ENCODE measurements at regions not wholly inside any gene's neighbourhood (a gene's known extent, or its start where the extent isn't known, plus 50 kb on each side); places are given as distances from the start of the nearest gene placed in this dataset.

DNA sequence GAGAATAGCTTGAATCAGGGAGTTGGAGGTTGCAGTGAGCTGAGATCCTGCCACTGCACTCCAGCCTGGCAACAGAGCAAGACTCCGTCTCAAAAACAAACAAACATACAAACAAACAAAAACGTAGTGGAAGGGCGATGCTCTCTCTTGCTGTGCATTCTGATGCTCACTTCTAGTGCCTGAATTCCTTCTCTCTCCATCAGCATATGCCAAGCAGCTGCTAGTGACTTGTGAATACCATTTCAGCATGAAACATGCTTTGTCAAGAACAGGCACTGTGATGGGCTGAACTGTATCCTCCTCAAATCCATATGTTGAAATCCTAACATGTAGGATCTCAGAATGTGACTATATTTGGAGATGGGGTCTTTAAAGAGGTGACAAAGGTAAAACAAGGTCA lies 537.1 kb upstream of the AMELY start:
- TF ChIP-seq, protein P1, sequence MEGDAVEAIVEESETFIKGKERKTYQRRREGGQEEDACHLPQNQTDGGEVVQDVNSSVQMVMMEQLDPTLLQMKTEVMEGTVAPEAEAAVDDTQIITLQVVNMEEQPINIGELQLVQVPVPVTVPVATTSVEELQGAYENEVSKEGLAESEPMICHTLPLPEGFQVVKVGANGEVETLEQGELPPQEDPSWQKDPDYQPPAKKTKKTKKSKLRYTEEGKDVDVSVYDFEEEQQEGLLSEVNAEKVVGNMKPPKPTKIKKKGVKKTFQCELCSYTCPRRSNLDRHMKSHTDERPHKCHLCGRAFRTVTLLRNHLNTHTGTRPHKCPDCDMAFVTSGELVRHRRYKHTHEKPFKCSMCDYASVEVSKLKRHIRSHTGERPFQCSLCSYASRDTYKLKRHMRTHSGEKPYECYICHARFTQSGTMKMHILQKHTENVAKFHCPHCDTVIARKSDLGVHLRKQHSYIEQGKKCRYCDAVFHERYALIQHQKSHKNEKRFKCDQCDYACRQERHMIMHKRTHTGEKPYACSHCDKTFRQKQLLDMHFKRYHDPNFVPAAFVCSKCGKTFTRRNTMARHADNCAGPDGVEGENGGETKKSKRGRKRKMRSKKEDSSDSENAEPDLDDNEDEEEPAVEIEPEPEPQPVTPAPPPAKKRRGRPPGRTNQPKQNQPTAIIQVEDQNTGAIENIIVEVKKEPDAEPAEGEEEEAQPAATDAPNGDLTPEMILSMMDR (IDR thresholded peaks at IDR 0.05; ENCODE audit: low read depth, low read length) = no peak
- DNase-seq (ENCODE audit: low read depth in 2 of 2) = no peak
- H3K4me3 ChIP-seq (replicated peaks in 1 of 2; ENCODE audit: low read depth in 2 of 2, low read length in 2 of 2) = no peak overlapping the region

DNA sequence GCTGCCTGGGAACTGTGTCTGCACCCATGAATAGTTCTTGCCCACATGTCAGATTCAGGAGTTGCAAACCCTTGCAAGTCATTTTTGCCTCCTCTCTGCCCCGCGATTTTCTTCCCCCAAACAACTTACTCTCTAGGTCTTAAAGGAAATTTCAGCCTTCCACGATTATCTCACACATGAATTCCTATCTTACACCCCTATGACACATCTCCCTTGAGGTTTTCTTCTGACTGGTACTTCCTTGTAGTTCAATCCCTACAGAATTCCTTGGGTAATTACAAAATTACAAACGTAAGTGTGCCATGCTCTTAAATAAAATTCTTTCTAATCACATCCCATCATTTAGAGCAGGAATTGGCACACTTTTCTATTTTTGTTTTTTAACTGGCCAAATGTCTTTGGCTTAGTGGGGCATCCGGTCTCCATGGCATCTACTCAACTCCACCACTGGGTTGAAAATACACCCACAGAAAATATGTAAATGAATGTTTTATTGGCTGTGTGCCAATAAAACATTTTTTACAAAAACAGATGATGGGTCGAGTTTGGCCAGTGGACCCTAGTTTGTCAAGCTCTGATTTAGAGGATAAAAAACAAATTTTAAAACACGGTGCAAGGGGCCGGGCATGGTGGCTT lies 536.4 kb upstream of the AMELY start:
- H3K4me3 ChIP-seq (replicated peaks in 1 of 2; ENCODE audit: low read depth in 2 of 2, low read length in 2 of 2) = no peak overlapping the region
- TF ChIP-seq, protein P1 (IDR thresholded peaks at IDR 0.05; ENCODE audit: low read depth, low read length) = no peak
- DNase-seq (ENCODE audit: low read depth in 2 of 2) = peak; percentile 84 to 89

DNA sequence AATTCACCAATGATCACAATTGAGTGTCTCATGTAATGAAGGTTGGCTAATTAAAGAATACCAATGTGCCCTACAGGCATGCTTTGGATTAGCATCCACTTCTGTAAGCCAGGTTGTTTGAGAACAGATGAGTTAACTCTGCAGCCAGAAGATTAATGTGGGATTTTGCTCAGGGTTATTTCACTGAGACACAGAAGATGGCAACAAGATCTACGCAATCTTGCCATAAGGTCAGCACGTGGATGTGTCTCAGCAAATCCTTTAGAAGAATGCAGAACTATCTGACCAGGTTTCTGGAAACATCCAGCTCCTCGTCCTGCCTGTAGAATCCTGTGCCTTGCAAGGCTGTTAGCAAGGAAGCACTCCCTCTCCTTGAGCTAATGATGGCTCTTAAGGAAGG lies 532.6 kb upstream of the AMELY start:
- TF ChIP-seq, protein P1 (IDR thresholded peaks at IDR 0.05; ENCODE audit: low read depth, low read length) = no peak
- H3K4me3 ChIP-seq (replicated peaks in 1 of 2; ENCODE audit: low read depth in 2 of 2, low read length in 2 of 2) = no peak overlapping the region
- no peak for DNase-seq (ENCODE audit: low read depth in 2 of 2)

DNA sequence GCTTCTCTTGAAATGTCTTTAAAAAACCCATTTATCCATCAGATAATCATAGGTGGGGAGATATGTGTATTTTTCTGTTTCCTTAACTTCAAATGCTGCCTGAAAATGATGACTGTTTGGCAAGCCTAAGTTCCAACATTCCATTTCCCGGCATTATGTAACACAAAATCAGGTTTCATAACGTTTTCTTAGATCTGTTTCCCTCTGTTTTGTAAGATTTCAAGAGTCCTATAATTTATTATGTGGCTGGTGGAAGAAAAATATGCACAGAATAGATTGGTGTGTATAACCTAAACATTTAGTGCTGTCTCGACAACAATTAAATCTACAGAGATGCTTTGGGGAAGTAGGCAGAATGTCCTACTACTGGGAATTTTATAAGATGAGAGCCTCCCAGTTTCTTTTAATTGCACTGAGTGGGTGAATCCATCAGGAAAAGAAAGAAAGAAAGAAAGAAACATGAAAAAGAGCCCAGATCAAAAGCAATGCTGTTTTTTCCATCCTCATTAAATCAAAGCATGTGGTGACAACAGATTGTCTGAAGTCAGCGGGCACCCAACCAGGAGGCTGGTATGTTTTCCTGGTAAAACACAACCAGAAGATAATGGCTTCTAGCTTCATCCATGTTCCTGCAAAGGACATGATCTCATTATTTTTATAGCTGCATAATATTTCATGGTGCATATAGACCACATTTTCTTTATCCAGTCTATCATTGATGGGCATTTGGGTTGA lies 529.4 kb upstream of the AMELY start:
- DNase-seq (ENCODE audit: low read depth in 2 of 2) = peak in 1 of 2 donors; percentile 36
- no peak overlapping the region for H3K4me3 ChIP-seq (replicated peaks in 1 of 2; ENCODE audit: low read depth in 2 of 2, low read length in 2 of 2)
- TF ChIP-seq, protein P1 (IDR thresholded peaks at IDR 0.05; ENCODE audit: low read depth, low read length) = no peak

DNA sequence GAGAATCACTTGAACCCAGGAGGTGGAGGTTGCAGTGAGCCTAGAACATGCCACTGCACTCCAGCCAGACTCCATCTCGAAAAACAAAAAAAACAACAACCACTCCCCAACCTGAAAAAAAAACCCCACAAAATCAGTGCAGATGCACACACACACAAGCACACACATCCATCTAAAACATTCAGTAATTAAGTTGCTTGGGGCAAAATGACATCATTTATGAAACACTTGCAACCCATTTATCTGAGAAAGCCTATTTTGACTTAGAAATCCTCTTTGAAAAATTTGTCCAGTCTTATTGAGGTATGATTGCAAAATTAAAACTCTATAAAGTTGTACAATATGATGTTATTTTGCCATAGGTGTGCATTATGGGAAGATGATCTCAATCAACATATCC lies 525.5 kb upstream of the AMELY start:
- no peak for DNase-seq (ENCODE audit: low read depth in 2 of 2)
- no peak overlapping the region for H3K4me3 ChIP-seq (replicated peaks in 1 of 2; ENCODE audit: low read depth in 2 of 2, low read length in 2 of 2)
- TF ChIP-seq, protein P1 (IDR thresholded peaks at IDR 0.05; ENCODE audit: low read depth, low read length) = no peak

DNA sequence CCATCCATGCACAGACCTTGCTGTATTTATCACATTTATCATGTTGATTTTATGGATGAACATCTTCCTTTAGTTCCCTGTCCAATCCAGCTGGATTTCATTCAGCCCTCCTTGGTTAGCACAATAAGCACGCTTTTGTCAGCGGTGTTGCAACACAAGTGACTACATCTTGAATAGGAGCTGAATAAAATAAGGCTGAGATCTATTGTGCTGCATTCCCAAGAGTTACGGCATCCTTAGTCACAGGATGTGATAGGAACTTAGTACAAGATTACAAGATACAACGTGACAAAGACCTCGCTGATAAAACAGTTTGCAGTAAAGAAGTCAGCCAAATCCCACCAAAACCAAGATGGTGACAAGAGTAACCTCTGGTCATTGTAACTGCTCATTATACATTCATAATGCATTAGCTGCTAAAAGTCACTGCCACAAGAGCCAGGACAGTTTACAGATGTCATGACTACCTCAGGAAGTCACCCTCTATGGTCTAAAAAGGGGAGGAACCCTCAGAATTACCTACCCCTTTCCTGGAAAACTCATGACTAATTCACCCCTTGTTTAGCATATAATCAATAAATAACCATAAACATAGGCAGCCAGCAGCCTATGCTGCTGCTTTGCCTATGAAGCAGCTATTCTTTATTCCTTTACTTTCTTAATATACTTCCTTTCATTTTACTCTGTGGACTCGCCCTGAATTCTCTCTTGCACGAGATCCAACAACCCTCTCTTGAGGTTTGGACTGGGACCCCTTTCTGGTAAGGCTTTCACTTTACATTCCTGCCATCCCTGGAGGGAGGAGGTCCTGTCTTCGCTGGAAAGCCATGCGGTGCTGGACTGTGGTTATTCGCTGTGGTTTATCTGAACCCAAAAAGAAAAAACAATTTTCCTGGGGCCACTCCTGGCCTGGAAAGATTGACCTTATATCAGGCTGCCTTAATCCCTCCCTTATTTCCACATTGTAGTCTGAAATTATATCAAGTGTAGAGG lies 522.6 kb upstream of the AMELY start:
- TF ChIP-seq, protein P1 (IDR thresholded peaks at IDR 0.05; ENCODE audit: low read depth, low read length) = no peak

More for the DNA sequence above, 522.6 kb upstream of the AMELY start:
- DNase-seq (ENCODE audit: low read depth in 2 of 2) = peak; percentile 90 to 96
- H3K4me3 ChIP-seq (replicated peaks in 1 of 2; ENCODE audit: low read depth in 2 of 2, low read length in 2 of 2) = no peak overlapping the region
